ENCODE measurements at regions not wholly inside any gene's neighbourhood (a gene's known extent, or its start where the extent isn't known, plus 50 kb on each side); places are given as distances from the start of the nearest gene placed in this dataset.

- Histone ChIP-seq H3K27me3 (no peaks in the 10 kb centered on the region), H3K36me3 (no peaks in the 10 kb centered on the region), H3K9me3 (no peaks in the 10 kb centered on the region), H3K4me1 (ENCODE audit: control insufficient read depth in 1 of 2, insufficient read depth in 1 of 2, low read depth in 1 of 2, low read length in 1 of 2) (no peaks in the 10 kb centered on the region), H3K4me3 (ENCODE audit: low read depth in 1 of 2, low read length in 1 of 2) (no peak overlapping the region), H3K27ac (no peak overlapping the region)
- TF ChIP-seq CTCF (IDR thresholded peaks at IDR 0.05): no peak
Observed at GRCh38 chr7:119197877-119198527, 973.5 kb downstream of the ANKRD7 start.

- Histone ChIP-seq H3K9me3 (no peaks in the 10 kb centered on the region), H3K27ac (no peak overlapping the region), H3K4me3 (ENCODE audit: low read depth in 1 of 2, low read length in 1 of 2) (no peak overlapping the region), H3K4me1 (ENCODE audit: control insufficient read depth in 1 of 2, insufficient read depth in 1 of 2, low read depth in 1 of 2, low read length in 1 of 2) (no peaks in the 10 kb centered on the region), H3K36me3 (no peaks in the 10 kb centered on the region), H3K27me3 (no peaks in the 10 kb centered on the region)
- no peak for TF ChIP-seq CTCF (IDR thresholded peaks at IDR 0.05)
Observed at GRCh38 chr7:119219663-119220062, 995.2 kb downstream of the ANKRD7 start.

GRCh38 chr7:119223930-119224329 is 999.4 kb downstream of the ANKRD7 start:
- no peaks in the 10 kb centered on the region for H3K9me3 ChIP-seq
- TF ChIP-seq CTCF (IDR thresholded peaks at IDR 0.05): no peak

GRCh38 chr7:119228482-119228881 is 1004.0 kb downstream of the ANKRD7 start:
- TF ChIP-seq CTCF (IDR thresholded peaks at IDR 0.05): no peak
- H3K4me1 ChIP-seq (ENCODE audit: control insufficient read depth in 1 of 2, insufficient read depth in 1 of 2, low read depth in 1 of 2, low read length in 1 of 2): no peaks in the 10 kb centered on the region
- no peaks in the 10 kb centered on the region for H3K27me3 ChIP-seq
- H3K36me3 ChIP-seq: no peaks in the 10 kb centered on the region
- H3K4me3 ChIP-seq (ENCODE audit: low read depth in 1 of 2, low read length in 1 of 2): no peak overlapping the region
- no peak overlapping the region for H3K27ac ChIP-seq
- H3K9me3 ChIP-seq: no peaks in the 10 kb centered on the region

More at GRCh38 chr7:119223930-119224329, 999.4 kb downstream of the ANKRD7 start:
- Histone ChIP-seq H3K36me3 (no peaks in the 10 kb centered on the region), H3K27me3 (no peaks in the 10 kb centered on the region), H3K4me3 (ENCODE audit: low read depth in 1 of 2, low read length in 1 of 2) (no peak overlapping the region), H3K4me1 (ENCODE audit: control insufficient read depth in 1 of 2, insufficient read depth in 1 of 2, low read depth in 1 of 2, low read length in 1 of 2) (no peaks in the 10 kb centered on the region), H3K27ac (no peak overlapping the region)

- no peak for TF ChIP-seq CTCF (IDR thresholded peaks at IDR 0.05)
- Histone ChIP-seq H3K9me3 (no peaks in the 10 kb centered on the region), H3K27ac (no peak overlapping the region), H3K4me1 (ENCODE audit: control insufficient read depth in 1 of 2, insufficient read depth in 1 of 2, low read depth in 1 of 2, low read length in 1 of 2) (no peaks in the 10 kb centered on the region), H3K4me3 (ENCODE audit: low read depth in 1 of 2, low read length in 1 of 2) (no peak overlapping the region), H3K27me3 (no peaks in the 10 kb centered on the region), H3K36me3 (no peaks in the 10 kb centered on the region)
Observed at GRCh38 chr7:119232091-119232490, 1007.6 kb downstream of the ANKRD7 start.

Measured in neutrophil (primary cell).